ENCODE measurements at regions not wholly inside any gene's neighbourhood (a gene's known extent, or its start where the extent isn't known, plus 50 kb on each side); places are given as distances from the start of the nearest gene placed in this dataset.

DNA sequence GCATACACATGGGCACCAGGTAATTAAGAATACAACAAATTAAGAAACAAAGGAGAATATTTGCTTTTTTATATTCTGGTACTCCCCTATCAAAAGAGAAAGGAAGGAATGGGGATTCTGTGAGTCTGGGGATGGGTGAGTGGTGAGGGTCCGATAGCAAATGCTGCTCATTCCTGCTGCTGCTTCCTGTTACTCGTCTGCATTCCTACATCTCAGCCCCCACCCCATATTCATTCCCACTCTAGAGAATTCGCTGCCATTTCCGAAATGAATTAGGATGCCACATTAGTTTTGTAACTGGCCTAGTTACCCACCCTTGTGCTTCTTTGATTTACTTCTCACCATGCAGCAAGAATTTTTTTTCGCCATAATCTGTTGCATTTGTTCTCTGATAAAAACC, 1905.3 kb upstream of the PIK3C3 start:
- TF ChIP-seq EZH2 (IDR thresholded peaks at IDR 0.05) (no peak), CTCF (IDR thresholded peaks at IDR 0.05) (no peak), EZH2phosphoT487 (IDR thresholded peaks at IDR 0.05) (no peak)
- Histone ChIP-seq H3K27ac (no peak overlapping the region), H3K4me1 (no peaks in the 10 kb centered on the region), H3K79me2 (ENCODE audit: low read depth) (no peaks in the 10 kb centered on the region), H2AFZ (replicated peaks) (no peak overlapping the region), H3K36me3 (no peaks in the 10 kb centered on the region), H3F3A (ENCODE audit: low read depth) (no peaks in the 10 kb centered on the region), H4K20me1 (ENCODE audit: low read depth) (no peaks in the 10 kb centered on the region), H3K9ac (no peak overlapping the region), H3K9me3 (ENCODE audit: low read depth) (no peaks in the 10 kb centered on the region), H3K4me2 (no peak overlapping the region), H3K27me3 (no peaks in the 10 kb centered on the region), H3K4me3 (no peak overlapping the region)
- H3K27ac Mint-ChIP-seq = no peak overlapping the region
- no peaks in the 10 kb centered on the region for H3K9me3 Mint-ChIP-seq
- H3K4me3 Mint-ChIP-seq = no peak overlapping the region
- peaks cover 8% of the 10 kb centered on the region for H3K4me1 Mint-ChIP-seq
- H3K27me3 Mint-ChIP-seq (ENCODE audit: insufficient read depth, low read depth) = peaks cover 3% of the 10 kb centered on the region
- H3K36me3 Mint-ChIP-seq = no peaks in the 10 kb centered on the region
- DNase-seq (ENCODE audit: low spot score) = no peak

- no peak for TF ChIP-seq CTCF (IDR thresholded peaks at IDR 0.05)
- no peak for TF ChIP-seq EZH2phosphoT487 (IDR thresholded peaks at IDR 0.05)
- TF ChIP-seq EZH2 (IDR thresholded peaks at IDR 0.05) = no peak
- no peaks in the 10 kb centered on the region for H3K4me1 ChIP-seq
- no peak for DNase-seq (ENCODE audit: low spot score)
Measured at GRCh38 chr18:40048886-40049650, 1906.0 kb upstream of the PIK3C3 start.

DNA sequence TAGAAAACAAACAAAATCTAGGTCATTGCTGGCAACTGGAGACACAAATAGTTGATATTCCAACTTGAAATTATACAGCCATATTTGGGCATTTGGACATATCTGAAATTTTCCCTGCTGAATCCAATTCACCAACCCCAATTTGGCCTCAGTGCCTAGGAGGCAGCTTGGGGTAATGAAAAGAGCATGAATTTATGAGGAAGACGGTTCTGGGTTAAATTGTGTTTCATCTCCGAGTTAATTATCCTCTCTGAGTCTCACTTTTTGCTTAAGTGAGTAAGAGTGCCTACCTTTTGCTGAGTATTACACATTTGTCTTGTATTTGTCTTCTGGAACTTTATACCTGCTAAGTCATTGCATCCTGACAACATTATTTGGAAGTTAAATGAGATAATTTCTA, 1906.8 kb upstream of the PIK3C3 start:
- H4K20me1 ChIP-seq (ENCODE audit: low read depth) = no peaks in the 10 kb centered on the region
- no peak overlapping the region for H3K4me2 ChIP-seq
- no peak for DNase-seq (ENCODE audit: low spot score)
- no peak overlapping the region for H3K4me3 Mint-ChIP-seq
- no peak overlapping the region for H3K9ac ChIP-seq
- no peaks in the 10 kb centered on the region for H3K27me3 ChIP-seq
- H3K9me3 ChIP-seq (ENCODE audit: low read depth) = no peaks in the 10 kb centered on the region
- TF ChIP-seq EZH2phosphoT487 (IDR thresholded peaks at IDR 0.05) (no peak), EZH2 (IDR thresholded peaks at IDR 0.05) (no peak), CTCF (IDR thresholded peaks at IDR 0.05) (no peak)
- H3K4me1 ChIP-seq = no peaks in the 10 kb centered on the region
- no peaks in the 10 kb centered on the region for H3K36me3 ChIP-seq
- no peaks in the 10 kb centered on the region for H3F3A ChIP-seq (ENCODE audit: low read depth)
- H3K27ac ChIP-seq = no peak overlapping the region
- H3K4me3 ChIP-seq = no peak overlapping the region
- no peak overlapping the region for H2AFZ ChIP-seq (replicated peaks)
- no peaks in the 10 kb centered on the region for H3K9me3 Mint-ChIP-seq
- peaks cover 3% of the 10 kb centered on the region for H3K27me3 Mint-ChIP-seq (ENCODE audit: insufficient read depth, low read depth)
- peaks cover 8% of the 10 kb centered on the region for H3K4me1 Mint-ChIP-seq
- H3K27ac Mint-ChIP-seq = no peak overlapping the region
- no peaks in the 10 kb centered on the region for H3K79me2 ChIP-seq (ENCODE audit: low read depth)
- H3K36me3 Mint-ChIP-seq = no peaks in the 10 kb centered on the region

More at GRCh38 chr18:40048886-40049650, 1906.0 kb upstream of the PIK3C3 start:
- no peaks in the 10 kb centered on the region for H3K36me3 ChIP-seq
- H3K9me3 Mint-ChIP-seq = no peaks in the 10 kb centered on the region
- H3K79me2 ChIP-seq (ENCODE audit: low read depth) = no peaks in the 10 kb centered on the region
- H3K9ac ChIP-seq = no peak overlapping the region
- H2AFZ ChIP-seq (replicated peaks) = no peak overlapping the region
- H3K4me1 Mint-ChIP-seq = peaks cover 8% of the 10 kb centered on the region
- H3K27me3 ChIP-seq = no peaks in the 10 kb centered on the region
- H3K36me3 Mint-ChIP-seq = no peaks in the 10 kb centered on the region
- no peak overlapping the region for H3K27ac ChIP-seq
- no peak overlapping the region for H3K4me3 Mint-ChIP-seq
- no peaks in the 10 kb centered on the region for H3K9me3 ChIP-seq (ENCODE audit: low read depth)
- H3K27ac Mint-ChIP-seq = no peak overlapping the region
- H3K27me3 Mint-ChIP-seq (ENCODE audit: insufficient read depth, low read depth) = peaks cover 3% of the 10 kb centered on the region
- no peaks in the 10 kb centered on the region for H3F3A ChIP-seq (ENCODE audit: low read depth)
- no peak overlapping the region for H3K4me2 ChIP-seq
- no peak overlapping the region for H3K4me3 ChIP-seq
- no peaks in the 10 kb centered on the region for H4K20me1 ChIP-seq (ENCODE audit: low read depth)
